ENCODE measurements at regions not wholly inside any gene's neighbourhood (a gene's known extent, or its start where the extent isn't known, plus 50 kb on each side); places are given as distances from the start of the nearest gene placed in this dataset.

DNA sequence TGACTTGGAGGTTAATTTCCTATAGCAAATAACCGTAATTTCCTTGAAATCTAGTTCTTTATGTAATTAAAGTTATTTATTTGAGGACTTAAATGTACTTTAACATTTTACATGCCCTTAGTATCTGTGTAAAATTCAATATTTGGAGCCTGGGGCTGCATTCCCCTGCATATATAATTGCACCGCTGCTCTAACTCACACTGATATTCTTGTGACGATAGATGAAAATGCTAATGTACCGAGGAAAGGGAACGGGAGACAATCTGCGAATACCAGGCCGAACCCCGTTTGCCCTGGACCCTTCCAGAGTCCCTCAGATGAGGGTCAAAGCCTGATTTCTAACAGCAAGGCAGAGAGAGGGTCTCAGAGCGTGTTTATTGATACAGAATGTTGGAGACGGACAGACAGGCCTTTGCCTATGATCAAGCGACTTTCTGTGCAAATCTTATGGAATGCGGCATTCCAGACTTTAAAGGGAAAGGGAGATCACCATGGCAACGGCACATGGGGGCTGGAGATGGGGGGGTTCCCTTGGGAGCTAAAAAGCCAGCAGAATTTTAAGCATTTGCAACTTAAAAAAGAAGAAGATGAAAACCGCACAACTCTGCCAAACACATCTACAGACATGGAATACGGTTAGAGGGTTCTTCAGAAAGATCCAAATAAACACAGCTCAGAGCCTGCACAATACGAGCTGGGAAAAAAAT is 57.6 kb upstream of the TWIST2 start:
- no peak for DNase-seq (ENCODE audit: low read depth)

DNA sequence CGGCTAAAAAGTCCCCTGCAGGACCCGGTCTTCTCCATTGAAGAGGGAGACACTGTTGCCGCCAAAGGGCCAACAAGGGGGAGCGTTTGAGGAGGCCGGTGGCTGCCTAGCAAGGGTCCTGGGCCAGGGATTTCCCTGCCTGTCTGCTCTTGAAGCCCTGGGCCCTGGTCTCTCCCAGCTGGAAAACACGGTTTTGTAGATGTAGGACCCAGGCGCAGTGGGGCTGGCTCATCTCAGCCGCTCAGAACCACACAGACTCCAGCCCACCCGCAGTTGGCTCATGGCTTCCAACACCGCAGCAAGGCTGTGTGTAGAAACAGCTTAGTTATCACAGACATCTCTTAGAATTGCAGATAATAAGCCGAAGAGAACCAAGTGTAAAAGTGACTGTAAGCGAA is 57.1 kb upstream of the TWIST2 start:
- no peak for DNase-seq (ENCODE audit: low read depth)

DNA sequence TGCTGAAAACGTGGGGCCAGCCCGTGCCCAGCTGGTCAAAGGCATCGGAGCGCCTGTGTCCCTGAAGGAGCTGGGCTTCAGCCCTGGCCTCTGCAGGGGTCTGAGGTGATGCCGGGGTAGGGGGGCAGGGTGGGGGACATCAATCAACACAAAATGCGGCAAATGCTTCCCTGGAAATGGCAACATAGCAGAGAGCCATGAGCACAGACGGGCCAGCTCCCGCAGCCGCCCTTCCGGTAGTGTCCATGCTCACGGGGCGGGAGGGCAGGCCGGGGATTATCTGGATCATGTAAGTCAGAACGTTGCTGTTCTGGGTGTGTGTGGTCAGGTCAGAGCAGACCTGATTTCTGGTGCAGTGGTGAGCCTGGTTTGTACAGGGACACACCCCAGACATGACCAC is 56.5 kb upstream of the TWIST2 start:
- no peak for DNase-seq (ENCODE audit: low read depth)

DNA sequence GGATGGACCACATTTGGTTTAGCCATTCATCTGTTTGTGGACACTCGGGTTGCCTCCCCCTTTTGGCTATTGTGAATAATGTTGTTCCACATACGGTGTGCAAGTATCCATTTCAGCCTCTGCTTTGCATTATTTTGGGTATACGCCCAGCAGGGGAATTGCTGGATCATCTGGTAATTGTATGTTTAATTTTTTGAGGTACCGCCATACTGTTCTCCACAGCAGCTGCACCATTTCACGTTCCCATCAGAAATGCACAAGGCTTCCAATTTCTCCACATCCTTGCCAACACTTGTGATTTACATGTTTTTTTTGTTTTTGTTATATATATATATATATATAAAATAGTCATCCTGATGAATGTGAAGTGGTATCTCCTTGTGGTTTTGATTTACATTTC is 54.6 kb upstream of the TWIST2 start:
- DNase-seq (ENCODE audit: low read depth): no peak

DNA sequence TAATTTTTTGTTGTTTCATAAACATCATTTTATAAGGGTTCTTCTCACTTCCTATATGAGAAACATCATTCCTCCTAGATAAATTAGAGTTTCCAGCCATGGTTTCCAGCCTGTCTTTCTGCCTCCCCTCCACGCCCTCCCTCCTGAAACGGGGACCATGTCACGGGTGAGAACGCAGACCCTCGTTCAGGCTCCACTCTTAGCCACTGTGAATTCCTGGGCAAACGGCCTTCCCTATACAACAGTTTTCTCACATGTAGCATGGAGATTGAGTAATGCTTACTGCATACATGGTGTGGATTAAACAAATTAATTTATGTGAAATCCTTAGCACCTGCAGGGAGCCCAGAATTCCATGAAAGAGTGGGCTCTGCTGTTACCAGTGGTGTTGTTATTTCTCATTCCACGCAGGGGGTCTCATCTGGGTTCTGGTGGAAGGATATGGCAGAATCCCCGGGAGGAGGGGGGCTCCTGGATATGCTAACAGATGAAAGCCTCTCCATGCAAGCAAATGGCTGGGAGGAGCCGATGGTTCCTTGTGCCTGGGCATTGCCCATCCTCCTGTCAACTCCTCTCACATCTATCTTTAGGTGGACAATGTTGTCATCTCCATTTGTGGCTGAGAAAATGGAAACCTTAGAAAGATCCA is 54.0 kb upstream of the TWIST2 start:
- DNase-seq (ENCODE audit: low read depth): no peak

DNA sequence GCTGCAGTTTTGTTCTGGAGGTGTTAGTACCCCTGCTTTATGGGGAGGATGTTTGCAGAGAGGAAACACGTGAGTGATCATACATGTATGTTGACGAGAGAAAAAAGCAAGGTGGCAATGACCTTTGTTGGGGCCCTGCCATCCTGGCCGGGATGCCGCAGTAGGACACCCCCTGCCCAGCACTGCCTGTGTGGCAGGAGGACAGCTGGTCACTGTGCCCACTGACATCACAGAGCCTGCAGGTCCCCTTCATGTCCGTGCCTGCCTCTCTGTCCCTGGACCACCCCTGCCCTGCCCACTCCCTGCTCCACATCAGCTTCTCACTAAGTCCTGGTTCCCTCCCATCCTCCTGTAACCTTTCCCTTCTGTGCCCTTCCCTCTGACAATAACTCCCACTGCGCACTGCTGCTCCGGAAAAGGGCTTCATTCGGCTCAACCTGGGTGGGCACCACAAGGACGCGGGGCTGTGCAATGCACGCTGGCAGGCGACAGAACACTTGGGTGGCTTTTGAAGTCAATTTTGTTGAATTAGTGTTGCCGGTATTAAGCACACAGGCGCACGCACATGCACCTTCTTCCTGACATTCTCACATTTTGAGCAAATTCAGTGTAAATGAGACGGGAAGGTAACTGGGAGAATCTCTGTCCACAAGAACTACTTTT is 51.5 kb upstream of the TWIST2 start:
- DNase-seq (ENCODE audit: low read depth): no peak

DNA sequence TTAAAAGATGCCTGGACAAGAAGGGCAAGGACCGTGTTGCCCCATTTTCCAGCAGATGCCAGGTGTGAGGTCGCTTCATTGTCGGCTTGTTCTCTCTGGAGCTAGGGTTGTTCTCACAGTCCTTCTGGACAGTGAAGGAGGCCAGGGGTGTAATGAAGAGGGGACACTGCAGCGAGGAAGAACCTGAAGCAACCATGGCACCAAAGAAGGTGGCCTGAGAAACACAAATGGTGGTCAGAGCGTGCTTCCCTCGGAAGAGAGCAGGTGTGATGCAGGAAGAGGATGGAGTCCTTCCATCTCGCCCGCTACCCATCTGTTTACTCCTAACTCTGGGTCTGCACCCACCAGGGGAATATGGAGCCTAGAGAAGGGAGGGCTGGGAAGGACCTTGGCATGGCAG is 50.3 kb upstream of the TWIST2 start:
- no peak for DNase-seq (ENCODE audit: low read depth)

All from stimulated activated CD4-positive, alpha-beta T cell treated with anti-CD3 and anti-CD28 coated beads, Interleukin-2, amount 100 ng/mL, for 4 hours (primary cell).